Neural cell (in vitro differentiated cells): ENCODE measurements at regions not wholly inside any gene's neighbourhood (a gene's known extent, or its start where the extent isn't known, plus 50 kb on each side); places are given as distances from the start of the nearest gene placed in this dataset.

Experiments
- H2AFZ ChIP-seq: fragments of 200-600, 300-800 bp; sonication (generic), shearing (Covaris generic); 2 replicates; pipeline ENCODE4 v1.6.0; 2014; ENCODE audit warnings: low read depth, mild to moderate bottlenecking, antibody characterized with exemption, low read length, moderate library complexity
- H3F3A ChIP-seq: fragments of 200-600 bp; shearing (Covaris generic); 2 replicates; pipeline ENCODE4 v1.6.1; 2016; ENCODE audit warnings: mild to moderate bottlenecking, moderate library complexity, mixed read lengths, antibody characterized with exemption, low read length; ENCODE audit not compliant: insufficient read depth, poor library complexity, severe bottlenecking
- H3K27ac ChIP-seq: fragments of 200-600, 300-800 bp; sonication (generic), shearing (Covaris generic); 2 replicates; pipeline ENCODE4 v1.5.1; 2014; ENCODE audit warnings: mild to moderate bottlenecking, low read length, moderate library complexity
- H3K27me3 ChIP-seq: fragments of 300-800, 200-600 bp; sonication (generic), shearing (Covaris generic); 2 replicates; pipeline ENCODE4 v1.6.0; 2014; ENCODE audit warnings: mild to moderate bottlenecking, low read depth, low read length, moderate library complexity; ENCODE audit not compliant: insufficient read depth
- H3K36me3 ChIP-seq: fragments of 300-800, 200-600 bp; sonication (generic), shearing (Covaris generic); 2 replicates; pipeline ENCODE4 v1.5.1; 2014; ENCODE audit warnings: mild to moderate bottlenecking, antibody characterized with exemption, low read length, moderate library complexity; ENCODE audit not compliant: insufficient read depth
- H3K4me2 ChIP-seq: fragments of 300-800, 200-600 bp; sonication (generic), shearing (Covaris generic); 2 replicates; pipeline ENCODE4 v1.6.0; 2014; ENCODE audit warnings: mild to moderate bottlenecking, low read length
- H3K4me3 ChIP-seq: fragments of 300-800, 200-600 bp; sonication (generic), shearing (Covaris generic); 2 replicates; pipeline ENCODE4 v1.5.1; 2014; ENCODE audit warnings: mild to moderate bottlenecking, low read length, moderate library complexity
- H3K79me2 ChIP-seq: fragments of 200-600 bp; shearing (Covaris generic); replicated peaks from 2 replicates; pipeline ENCODE4 v1.6.0; 2014; ENCODE audit warnings: mild to moderate bottlenecking, low read length, moderate library complexity; ENCODE audit not compliant: insufficient read depth
- H3K9ac ChIP-seq: fragments of 300-800, 200-600 bp; sonication (generic), shearing (Covaris generic); 2 replicates; pipeline ENCODE4 v1.6.1; 2016; ENCODE audit warnings: mild to moderate bottlenecking, low read length, mixed read lengths
- H3K9me2 ChIP-seq: fragments of 200-600 bp; shearing (Covaris generic); 2 replicates; pipeline ENCODE4 v1.6.1; 2016; ENCODE audit warnings: mild to moderate bottlenecking, low read length, mixed read lengths; ENCODE audit not compliant: insufficient read depth
- H3K9me3 ChIP-seq: fragments of 200-600, 300-800 bp; sonication (generic), shearing (Covaris generic); 2 replicates; pipeline ENCODE4 v1.6.1; 2016; ENCODE audit warnings: mild to moderate bottlenecking, mixed run types, low read length, moderate library complexity, mixed read lengths
- H4K20me1 ChIP-seq: fragments of 200-600 bp; shearing (Covaris generic); 2 replicates; pipeline ENCODE4 v1.6.1; 2016; ENCODE audit warnings: mild to moderate bottlenecking, mixed run types; ENCODE audit not compliant: insufficient read depth
- EP300 ChIP-seq: fragments of 450-650 bp; conservative IDR thresholded peaks from 2 replicates; pipeline ENCODE4 v1.6.1; 2014; ENCODE audit warnings: antibody characterized with exemption, mild to moderate bottlenecking, moderate library complexity; ENCODE audit not compliant: poor library complexity, severe bottlenecking
- EZH2 ChIP-seq: fragments of 200-600, 300-800 bp; shearing (Covaris generic), sonication (generic); IDR thresholded peaks from 2 replicates; pipeline ENCODE4 v1.6.1; 2014; ENCODE audit warnings: antibody characterized with exemption, low read length, borderline replicate concordance, mild to moderate bottlenecking; ENCODE audit not compliant: insufficient read depth, poor library complexity, severe bottlenecking
- MXI1 ChIP-seq: fragments of 450-650 bp; conservative IDR thresholded peaks from 2 replicates; pipeline ENCODE4 v1.6.1; 2014; ENCODE audit warnings: antibody characterized with exemption, mild to moderate bottlenecking; ENCODE audit not compliant: poor library complexity, severe bottlenecking
- POLR2AphosphoS5 ChIP-seq: IDR thresholded peaks from 2 replicates; pipeline ENCODE4 v1.6.1; 2012
- RAD21 ChIP-seq: fragments of 450-650 bp; conservative IDR thresholded peaks from 2 replicates; pipeline ENCODE4 v1.6.1; 2014; ENCODE audit warnings: antibody characterized with exemption, mild to moderate bottlenecking, moderate library complexity
- SMC3 ChIP-seq: fragments of 450-650 bp; conservative IDR thresholded peaks from 2 replicates; pipeline ENCODE4 v1.6.1; 2014; ENCODE audit warnings: antibody characterized with exemption, mild to moderate bottlenecking, moderate library complexity; ENCODE audit not compliant: poor library complexity
- TAF1 ChIP-seq: IDR thresholded peaks from 2 replicates; pipeline ENCODE4 v1.6.1; 2012; ENCODE audit warnings: low read depth
- TF ChIP-seq, protein P1 (sequence below): fragments of 450-650 bp; IDR thresholded peaks from 2 replicates; pipeline ENCODE4 v1.5.1; 2014; ENCODE audit warnings: antibody characterized with exemption, mild to moderate bottlenecking, moderate library complexity; ENCODE audit not compliant: poor library complexity, severe bottlenecking
- TF ChIP-seq, protein P2 (sequence below): IDR thresholded peaks from 2 replicates; pipeline ENCODE4 v1.6.1; 2012; ENCODE audit warnings: borderline replicate concordance

GRCh38 chr12:113666223-113666622 lies 194.6 kb upstream of the LHX5 start:
- Histone ChIP-seq H3K4me2 (no peak overlapping the region), H3K27me3 (no peaks in the 10 kb centered on the region), H4K20me1 (no peaks in the 10 kb centered on the region), H3K36me3 (no peaks in the 10 kb centered on the region), H3K79me2 (no peaks in the 10 kb centered on the region), H3K9me3 (no peaks in the 10 kb centered on the region), H3F3A (no peaks in the 10 kb centered on the region), H3K27ac (no peak overlapping the region), H3K9ac (no peak overlapping the region), H2AFZ (no peak overlapping the region), H3K4me3 (no peak overlapping the region), H3K9me2 (no peaks in the 10 kb centered on the region)
- no peak for TF ChIP-seq MXI1
- TF ChIP-seq, protein P1, sequence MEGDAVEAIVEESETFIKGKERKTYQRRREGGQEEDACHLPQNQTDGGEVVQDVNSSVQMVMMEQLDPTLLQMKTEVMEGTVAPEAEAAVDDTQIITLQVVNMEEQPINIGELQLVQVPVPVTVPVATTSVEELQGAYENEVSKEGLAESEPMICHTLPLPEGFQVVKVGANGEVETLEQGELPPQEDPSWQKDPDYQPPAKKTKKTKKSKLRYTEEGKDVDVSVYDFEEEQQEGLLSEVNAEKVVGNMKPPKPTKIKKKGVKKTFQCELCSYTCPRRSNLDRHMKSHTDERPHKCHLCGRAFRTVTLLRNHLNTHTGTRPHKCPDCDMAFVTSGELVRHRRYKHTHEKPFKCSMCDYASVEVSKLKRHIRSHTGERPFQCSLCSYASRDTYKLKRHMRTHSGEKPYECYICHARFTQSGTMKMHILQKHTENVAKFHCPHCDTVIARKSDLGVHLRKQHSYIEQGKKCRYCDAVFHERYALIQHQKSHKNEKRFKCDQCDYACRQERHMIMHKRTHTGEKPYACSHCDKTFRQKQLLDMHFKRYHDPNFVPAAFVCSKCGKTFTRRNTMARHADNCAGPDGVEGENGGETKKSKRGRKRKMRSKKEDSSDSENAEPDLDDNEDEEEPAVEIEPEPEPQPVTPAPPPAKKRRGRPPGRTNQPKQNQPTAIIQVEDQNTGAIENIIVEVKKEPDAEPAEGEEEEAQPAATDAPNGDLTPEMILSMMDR: no peak
- TF ChIP-seq EZH2: no peak
- TF ChIP-seq RAD21: no peak
- no peak for TF ChIP-seq SMC3
- TF ChIP-seq, protein P2, sequence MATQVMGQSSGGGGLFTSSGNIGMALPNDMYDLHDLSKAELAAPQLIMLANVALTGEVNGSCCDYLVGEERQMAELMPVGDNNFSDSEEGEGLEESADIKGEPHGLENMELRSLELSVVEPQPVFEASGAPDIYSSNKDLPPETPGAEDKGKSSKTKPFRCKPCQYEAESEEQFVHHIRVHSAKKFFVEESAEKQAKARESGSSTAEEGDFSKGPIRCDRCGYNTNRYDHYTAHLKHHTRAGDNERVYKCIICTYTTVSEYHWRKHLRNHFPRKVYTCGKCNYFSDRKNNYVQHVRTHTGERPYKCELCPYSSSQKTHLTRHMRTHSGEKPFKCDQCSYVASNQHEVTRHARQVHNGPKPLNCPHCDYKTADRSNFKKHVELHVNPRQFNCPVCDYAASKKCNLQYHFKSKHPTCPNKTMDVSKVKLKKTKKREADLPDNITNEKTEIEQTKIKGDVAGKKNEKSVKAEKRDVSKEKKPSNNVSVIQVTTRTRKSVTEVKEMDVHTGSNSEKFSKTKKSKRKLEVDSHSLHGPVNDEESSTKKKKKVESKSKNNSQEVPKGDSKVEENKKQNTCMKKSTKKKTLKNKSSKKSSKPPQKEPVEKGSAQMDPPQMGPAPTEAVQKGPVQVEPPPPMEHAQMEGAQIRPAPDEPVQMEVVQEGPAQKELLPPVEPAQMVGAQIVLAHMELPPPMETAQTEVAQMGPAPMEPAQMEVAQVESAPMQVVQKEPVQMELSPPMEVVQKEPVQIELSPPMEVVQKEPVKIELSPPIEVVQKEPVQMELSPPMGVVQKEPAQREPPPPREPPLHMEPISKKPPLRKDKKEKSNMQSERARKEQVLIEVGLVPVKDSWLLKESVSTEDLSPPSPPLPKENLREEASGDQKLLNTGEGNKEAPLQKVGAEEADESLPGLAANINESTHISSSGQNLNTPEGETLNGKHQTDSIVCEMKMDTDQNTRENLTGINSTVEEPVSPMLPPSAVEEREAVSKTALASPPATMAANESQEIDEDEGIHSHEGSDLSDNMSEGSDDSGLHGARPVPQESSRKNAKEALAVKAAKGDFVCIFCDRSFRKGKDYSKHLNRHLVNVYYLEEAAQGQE: no peak
- no peak for TF ChIP-seq EP300
- no peak for TF ChIP-seq TAF1
- no peak for TF ChIP-seq POLR2AphosphoS5

DNA sequence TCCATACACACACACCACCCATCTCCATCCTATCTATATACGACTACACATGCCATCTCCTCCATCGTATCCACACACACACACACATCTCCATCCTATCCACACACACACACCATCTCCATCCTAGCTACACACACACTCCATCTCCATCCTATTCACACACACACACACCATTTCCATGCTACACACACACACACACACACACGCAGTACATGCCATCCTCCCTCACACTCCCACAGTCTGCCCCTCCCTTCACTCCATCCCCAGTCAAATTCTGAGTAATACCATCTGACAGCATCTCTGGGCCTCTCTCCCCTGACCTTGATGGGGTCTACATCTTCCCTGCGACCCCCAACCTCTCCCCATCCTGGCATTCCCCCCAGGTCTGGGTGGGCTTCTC lies 193.8 kb upstream of the LHX5 start:
- Histone ChIP-seq H3K79me2 (no peaks in the 10 kb centered on the region), H3K9ac (no peak overlapping the region), H2AFZ (no peak overlapping the region), H3K4me2 (no peak overlapping the region), H3K4me3 (no peak overlapping the region), H4K20me1 (no peaks in the 10 kb centered on the region), H3K27me3 (no peaks in the 10 kb centered on the region), H3K36me3 (no peaks in the 10 kb centered on the region), H3K9me3 (no peaks in the 10 kb centered on the region), H3K9me2 (no peaks in the 10 kb centered on the region), H3K27ac (no peak overlapping the region), H3F3A (no peaks in the 10 kb centered on the region)
- TF ChIP-seq, protein P2: no peak
- TF ChIP-seq TAF1: no peak
- no peak for TF ChIP-seq EP300
- no peak for TF ChIP-seq MXI1
- TF ChIP-seq POLR2AphosphoS5: no peak
- TF ChIP-seq EZH2: no peak
- no peak for TF ChIP-seq RAD21
- TF ChIP-seq, protein P1: no peak
- no peak for TF ChIP-seq SMC3
